Coronary artery (tissue), 2 donors: ENCODE measurements at regions not wholly inside any gene's neighbourhood (a gene's known extent, or its start where the extent isn't known, plus 50 kb on each side); places are given as distances from the start of the nearest gene placed in this dataset.

Experiments used
- DNase-seq: peaks from one replicate; pipeline ENCODE4 v3.0.0-alpha.2; 2017; ENCODE audit warnings: low spot score
- H3K27ac ChIP-seq, 2 donors: fragments of 200-600 bp; sonication (generic); one replicate each; pipeline ENCODE4 v1.5.1; 2016 to 2019
- H3K4me3 ChIP-seq: fragments of 200-600 bp; sonication (generic); 2 replicates; pipeline ENCODE4 v1.5.1; 2016; ENCODE audit warnings: mild to moderate bottlenecking, moderate library complexity
- TF ChIP-seq, protein P1 (sequence below): fragments of 200-600 bp; sonication (generic); IDR thresholded peaks from one replicate; pipeline ENCODE4 v1.5.1; 2019; ENCODE audit warnings: antibody characterized with exemption

DNA sequence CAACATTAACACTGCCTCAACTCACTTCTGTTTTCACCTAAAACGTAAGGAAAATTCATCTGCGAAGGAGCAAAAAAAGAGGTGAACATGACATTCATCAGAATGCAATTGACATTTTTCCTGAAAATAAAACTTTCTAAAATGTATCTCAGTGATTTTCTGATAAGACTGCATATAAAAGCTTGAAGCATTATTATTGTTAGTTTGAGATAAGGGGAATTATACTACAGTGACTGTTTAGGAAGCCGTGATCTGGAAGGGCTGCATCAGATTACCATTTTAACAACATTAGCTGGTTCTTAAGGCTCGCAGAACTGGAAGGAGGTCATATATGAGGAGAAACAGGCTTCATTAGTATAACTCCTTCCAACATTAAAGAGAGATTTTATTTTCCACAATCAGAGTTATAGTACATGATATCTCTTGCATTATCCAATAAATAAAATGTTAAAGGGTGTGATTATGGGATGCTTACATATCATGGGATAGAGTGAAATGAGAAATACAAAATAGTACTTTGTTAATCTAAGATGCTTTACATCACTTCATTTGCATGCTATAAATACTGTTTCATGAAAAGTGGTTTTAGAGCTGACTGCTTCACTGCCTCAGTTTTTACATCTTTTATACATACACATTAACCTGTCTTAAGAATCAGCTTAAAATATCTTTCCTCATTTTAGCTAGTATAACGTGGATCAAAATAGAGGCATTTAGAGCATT is 1820.1 kb upstream of the TENM3 start:
- TF ChIP-seq, protein P1, sequence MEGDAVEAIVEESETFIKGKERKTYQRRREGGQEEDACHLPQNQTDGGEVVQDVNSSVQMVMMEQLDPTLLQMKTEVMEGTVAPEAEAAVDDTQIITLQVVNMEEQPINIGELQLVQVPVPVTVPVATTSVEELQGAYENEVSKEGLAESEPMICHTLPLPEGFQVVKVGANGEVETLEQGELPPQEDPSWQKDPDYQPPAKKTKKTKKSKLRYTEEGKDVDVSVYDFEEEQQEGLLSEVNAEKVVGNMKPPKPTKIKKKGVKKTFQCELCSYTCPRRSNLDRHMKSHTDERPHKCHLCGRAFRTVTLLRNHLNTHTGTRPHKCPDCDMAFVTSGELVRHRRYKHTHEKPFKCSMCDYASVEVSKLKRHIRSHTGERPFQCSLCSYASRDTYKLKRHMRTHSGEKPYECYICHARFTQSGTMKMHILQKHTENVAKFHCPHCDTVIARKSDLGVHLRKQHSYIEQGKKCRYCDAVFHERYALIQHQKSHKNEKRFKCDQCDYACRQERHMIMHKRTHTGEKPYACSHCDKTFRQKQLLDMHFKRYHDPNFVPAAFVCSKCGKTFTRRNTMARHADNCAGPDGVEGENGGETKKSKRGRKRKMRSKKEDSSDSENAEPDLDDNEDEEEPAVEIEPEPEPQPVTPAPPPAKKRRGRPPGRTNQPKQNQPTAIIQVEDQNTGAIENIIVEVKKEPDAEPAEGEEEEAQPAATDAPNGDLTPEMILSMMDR: no peak
- Histone ChIP-seq H3K27ac (no peak overlapping the region), H3K4me3 (no peak overlapping the region)
- DNase-seq: no peak

DNA sequence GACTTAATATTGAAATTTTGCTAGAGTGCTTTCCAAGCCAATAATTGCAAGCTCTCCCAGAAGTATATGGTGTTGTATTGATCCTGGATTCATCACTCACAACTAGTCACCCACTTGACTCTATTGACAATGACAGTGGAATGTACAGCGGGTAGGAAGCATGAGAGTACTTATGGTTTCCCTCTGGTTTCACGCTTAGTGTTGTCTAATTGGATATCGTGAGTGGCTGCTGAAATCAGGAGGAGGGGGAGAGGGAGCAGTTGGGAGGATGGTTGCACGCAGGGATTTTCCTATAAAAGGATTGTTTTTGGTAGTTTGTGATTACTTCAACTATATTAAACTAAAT is 1819.5 kb upstream of the TENM3 start:
- DNase-seq: no peak
- no peak overlapping the region for H3K4me3 ChIP-seq
- no peak overlapping the region for H3K27ac ChIP-seq
- TF ChIP-seq, protein P1: no peak

DNA sequence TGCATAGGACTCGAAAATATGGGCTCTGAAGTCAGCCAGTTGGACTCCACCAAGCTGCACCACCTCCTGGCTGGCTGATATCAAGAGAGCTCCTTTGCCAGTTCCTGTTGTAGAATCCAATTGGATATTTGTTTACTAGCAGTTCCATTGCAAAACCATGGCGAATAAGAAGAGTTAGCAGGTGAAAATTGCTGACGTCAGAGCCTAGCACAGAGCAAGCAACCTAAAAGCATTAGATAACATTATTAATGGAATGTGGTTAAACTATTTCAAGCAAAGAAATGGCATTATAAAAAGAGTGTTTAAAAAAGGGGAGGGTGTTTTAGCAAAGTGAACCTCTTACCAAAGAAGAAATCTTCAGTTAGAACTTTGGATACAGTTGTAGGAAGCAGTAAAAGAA is 1816.3 kb upstream of the TENM3 start:
- DNase-seq: no peak
- no peak overlapping the region for H3K4me3 ChIP-seq
- TF ChIP-seq, protein P1: no peak
- no peak overlapping the region for H3K27ac ChIP-seq

DNA sequence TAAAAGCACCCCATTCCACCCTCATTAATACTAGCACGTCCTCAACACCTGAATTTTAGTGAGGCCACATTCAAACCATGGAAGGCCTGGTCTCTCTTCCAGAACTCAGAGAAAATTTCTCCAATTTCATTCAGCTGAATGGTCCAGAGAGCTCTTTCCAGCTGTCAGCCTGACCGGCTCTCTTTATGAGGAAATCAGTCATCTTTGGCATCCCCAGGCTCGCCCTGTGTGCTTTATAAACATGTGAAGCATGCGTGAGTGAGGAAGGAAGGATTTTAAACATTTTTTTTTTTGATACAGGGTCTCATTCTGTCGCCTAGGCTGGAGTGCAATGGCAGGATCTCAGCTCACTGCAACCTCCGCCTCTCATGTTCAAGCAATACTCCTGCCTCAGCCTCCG is 1812.9 kb upstream of the TENM3 start:
- no peak overlapping the region for H3K4me3 ChIP-seq
- TF ChIP-seq, protein P1: no peak
- DNase-seq: no peak
- H3K27ac ChIP-seq: no peak overlapping the region

DNA sequence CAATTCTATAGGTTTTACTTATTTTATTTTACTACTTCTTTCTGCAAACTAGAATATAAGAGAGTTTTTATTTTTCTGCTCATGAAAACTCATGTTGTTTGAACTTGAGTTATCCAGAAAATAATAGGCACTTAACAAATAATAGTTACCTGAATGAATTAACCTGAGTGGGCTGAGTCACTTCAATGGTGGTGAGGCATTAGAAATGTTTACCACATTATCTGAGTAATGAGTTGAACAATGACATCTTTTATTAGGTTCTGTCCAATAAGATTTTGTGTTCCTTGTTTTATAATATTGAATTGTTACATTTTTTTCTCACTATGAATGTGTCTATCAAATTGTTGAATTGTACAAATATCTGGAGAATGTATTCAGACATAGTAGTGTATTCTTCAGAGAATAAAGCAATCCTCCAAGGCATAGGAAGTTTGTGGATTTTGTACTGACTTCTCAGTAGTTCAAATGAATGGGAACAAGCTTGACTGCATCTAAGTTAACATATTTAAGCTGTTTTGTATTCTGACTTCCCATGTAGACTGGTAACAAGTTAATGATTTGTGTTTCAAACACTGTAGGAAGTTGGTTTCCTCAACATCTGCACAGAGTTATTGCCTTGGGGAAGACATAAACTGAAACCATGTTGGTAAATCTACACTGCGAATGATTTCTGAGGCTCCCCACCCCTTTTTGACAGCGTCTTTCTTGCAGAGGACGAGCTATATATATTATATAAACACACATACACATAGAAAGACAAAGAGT is 1808.9 kb upstream of the TENM3 start:
- no peak for DNase-seq
- H3K27ac ChIP-seq: no peak overlapping the region
- no peak overlapping the region for H3K4me3 ChIP-seq
- TF ChIP-seq, protein P1: no peak

DNA sequence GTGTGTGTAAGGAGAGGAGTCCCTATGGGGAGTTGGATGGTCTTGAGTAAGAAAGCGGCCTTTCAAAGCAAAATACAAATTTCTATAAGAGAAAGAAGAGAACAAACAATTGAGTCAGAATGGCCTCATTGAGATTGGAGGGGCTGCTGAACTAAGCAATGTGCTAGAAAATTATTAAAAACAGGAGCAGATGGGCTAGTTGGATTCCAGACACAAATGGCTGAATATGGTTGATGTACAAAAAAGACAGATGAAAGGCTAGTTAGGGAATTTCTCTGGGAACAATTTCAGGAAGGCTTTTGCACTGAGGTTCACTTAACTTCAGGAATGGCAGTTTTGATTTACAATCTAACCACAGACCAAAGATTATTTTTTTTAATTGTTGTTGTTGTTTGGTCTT is 1806.8 kb upstream of the TENM3 start:
- no peak for DNase-seq
- Histone ChIP-seq H3K27ac (no peak overlapping the region), H3K4me3 (no peak overlapping the region)
- TF ChIP-seq, protein P1: no peak

DNA sequence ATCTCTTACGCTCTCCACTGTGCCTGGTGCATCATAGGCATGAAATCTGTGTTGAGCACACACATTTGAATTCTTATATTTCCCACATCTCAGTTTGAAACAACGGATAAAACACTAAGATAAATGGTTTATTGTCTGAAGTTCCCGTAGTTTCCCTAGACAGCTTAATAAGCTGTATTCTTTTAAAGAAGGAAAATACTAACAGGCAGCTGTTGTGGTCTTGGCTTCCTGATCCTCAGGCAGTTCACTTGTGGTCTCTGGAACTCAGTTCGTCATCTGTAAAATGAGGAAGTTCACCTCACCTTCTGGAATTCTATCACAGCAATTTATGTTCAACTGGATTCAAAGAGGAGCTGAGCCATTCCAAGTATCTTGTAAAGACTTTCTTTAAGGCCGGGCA is 1805.6 kb upstream of the TENM3 start:
- TF ChIP-seq, protein P1: no peak
- no peak overlapping the region for H3K4me3 ChIP-seq
- no peak for DNase-seq
- no peak overlapping the region for H3K27ac ChIP-seq
